Sigmoid colon (tissue), 6 donors: ENCODE measurements at regions not wholly inside any gene's neighbourhood (a gene's known extent, or its start where the extent isn't known, plus 50 kb on each side); places are given as distances from the start of the nearest gene placed in this dataset.
A peak's percentile ranks its signal among the peaks of the same experiment; 100 is the strongest.

ENCODE experiments used
- DNase-seq: peaks from one replicate; pipeline ENCODE4 v3.0.0-alpha.2; 2019
- H3K27ac ChIP-seq, 4 donors: fragments of 200-600 bp; sonication (generic); one replicate each; pipeline ENCODE4 v1.5.1; 2016 to 2019; ENCODE audit warnings: mild to moderate bottlenecking in 1 of 4
- H3K27me3 ChIP-seq, 3 donors: fragments of 200-600 bp; sonication (generic); one replicate each; pipeline ENCODE4 v1.5.1; 2019; ENCODE audit warnings: mild to moderate bottlenecking in 1 of 3
- H3K36me3 ChIP-seq, 4 donors: fragments of 200-600 bp; sonication (generic); one replicate each; pipeline ENCODE4 v1.5.1; 2016 to 2019
- H3K4me1 ChIP-seq, 4 donors: fragments of 200-600 bp; sonication (generic); one replicate each; pipeline ENCODE4 v1.5.1; 2017 to 2019
- H3K4me3 ChIP-seq, 4 donors: fragments of 200-600 bp; sonication (generic); one replicate each; pipeline ENCODE4 v1.5.1; 2017 to 2019; ENCODE audit warnings: mild to moderate bottlenecking in 2 of 4, moderate library complexity in 1 of 4
- H3K9me3 ChIP-seq, 4 donors: fragments of 200-600 bp in 3 of 4; sonication (generic) in 3 of 4; one replicate each; pipeline versions ENCODE4 v1.5.1 to v1.6.1; 2013 to 2019
- EP300 ChIP-seq, 4 donors: sonication (generic); formaldehyde crosslinking; IDR thresholded peaks; one replicate each; pipeline ENCODE4 v1.6.1; 2017; ENCODE audit warnings: antibody characterized with exemption in 4 of 4
- POLR2A ChIP-seq, 2 donors: fragments of 450-650 bp; IDR thresholded peaks; one replicate each; pipeline ENCODE4 v1.6.1; 2016; ENCODE audit warnings: antibody characterized with exemption in 2 of 2, mild to moderate bottlenecking in 2 of 2, moderate library complexity in 2 of 2
- POLR2AphosphoS5 ChIP-seq, 4 donors: sonication (generic); formaldehyde crosslinking; IDR thresholded peaks; one replicate each; pipeline ENCODE4 v1.6.1; 2017; ENCODE audit warnings: antibody characterized with exemption in 4 of 4
- WGBS, 2 donors: extraction: QIAGEN DNeasy Blood & Tissue Kit; methylation state at CpG; one replicate each; pipeline ENCODE4 v1.1.7; 2013; 5-methylcytosine and 5-hydroxymethylcytosine counted together
- intact Hi-C: fragments of 100-400 bp; cut with DNase I; formaldehyde crosslinking; loops from one replicate; pipeline ENCODE4 v1.15.1; 2023
- TF ChIP-seq, protein P1 (sequence below), 4 experiments: fragments of 450-650 bp in 3 of 4; fragments of 200-600 bp in 1 of 4; IDR thresholded peaks; one replicate each; pipeline ENCODE4 v1.5.1; 2016 to 2019; ENCODE audit warnings: antibody characterized with exemption in 4 of 4, mild to moderate bottlenecking in 3 of 4, moderate library complexity in 2 of 4
- donor health status: healthy with polysubstance abuse.
- donor health status: healthy.

DNA sequence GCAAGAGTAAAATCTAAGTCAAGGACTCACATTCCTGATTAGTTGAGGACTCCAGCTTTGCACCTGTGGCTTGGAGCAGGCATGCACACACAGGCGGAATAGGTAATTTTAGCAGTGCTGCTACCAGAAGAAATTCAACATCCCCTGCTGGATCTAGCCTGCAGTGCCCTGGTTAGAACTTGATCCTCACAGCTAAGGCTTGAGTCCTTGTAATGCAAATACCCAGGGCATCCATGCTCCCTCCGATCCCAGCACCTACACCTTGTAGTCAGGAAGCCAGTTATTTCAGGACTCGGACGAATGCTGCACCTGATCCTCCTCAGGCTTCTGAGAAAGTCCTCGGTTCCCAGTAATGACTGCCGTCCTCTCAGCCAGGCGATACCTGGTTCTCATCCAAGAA, 309.0 kb upstream of the AMIGO2 start:
- Histone ChIP-seq H3K4me1 (peaks cover 0 to 22% (median 13%) of the 10 kb centered on the region in 4 donors), H3K36me3 (no peaks in the 10 kb centered on the region), H3K9me3 (no peaks in the 10 kb centered on the region), H3K27me3 (no peaks in the 10 kb centered on the region), H3K27ac (no peak overlapping the region), H3K4me3 (no peak overlapping the region)
- no peak for DNase-seq
- intact Hi-C loops = no loop called here
- 90 to 91% methylated on average over 7 of the region's 7 CpGs for WGBS, 2 donors
- TF ChIP-seq POLR2AphosphoS5 (IDR thresholded peaks at IDR 0.05) (no peak), EP300 (IDR thresholded peaks at IDR 0.05) (no peak), POLR2A (IDR thresholded peaks at IDR 0.05) (no peak)
- TF ChIP-seq, protein P1, sequence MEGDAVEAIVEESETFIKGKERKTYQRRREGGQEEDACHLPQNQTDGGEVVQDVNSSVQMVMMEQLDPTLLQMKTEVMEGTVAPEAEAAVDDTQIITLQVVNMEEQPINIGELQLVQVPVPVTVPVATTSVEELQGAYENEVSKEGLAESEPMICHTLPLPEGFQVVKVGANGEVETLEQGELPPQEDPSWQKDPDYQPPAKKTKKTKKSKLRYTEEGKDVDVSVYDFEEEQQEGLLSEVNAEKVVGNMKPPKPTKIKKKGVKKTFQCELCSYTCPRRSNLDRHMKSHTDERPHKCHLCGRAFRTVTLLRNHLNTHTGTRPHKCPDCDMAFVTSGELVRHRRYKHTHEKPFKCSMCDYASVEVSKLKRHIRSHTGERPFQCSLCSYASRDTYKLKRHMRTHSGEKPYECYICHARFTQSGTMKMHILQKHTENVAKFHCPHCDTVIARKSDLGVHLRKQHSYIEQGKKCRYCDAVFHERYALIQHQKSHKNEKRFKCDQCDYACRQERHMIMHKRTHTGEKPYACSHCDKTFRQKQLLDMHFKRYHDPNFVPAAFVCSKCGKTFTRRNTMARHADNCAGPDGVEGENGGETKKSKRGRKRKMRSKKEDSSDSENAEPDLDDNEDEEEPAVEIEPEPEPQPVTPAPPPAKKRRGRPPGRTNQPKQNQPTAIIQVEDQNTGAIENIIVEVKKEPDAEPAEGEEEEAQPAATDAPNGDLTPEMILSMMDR (IDR thresholded peaks at IDR 0.05) = no peak

DNA sequence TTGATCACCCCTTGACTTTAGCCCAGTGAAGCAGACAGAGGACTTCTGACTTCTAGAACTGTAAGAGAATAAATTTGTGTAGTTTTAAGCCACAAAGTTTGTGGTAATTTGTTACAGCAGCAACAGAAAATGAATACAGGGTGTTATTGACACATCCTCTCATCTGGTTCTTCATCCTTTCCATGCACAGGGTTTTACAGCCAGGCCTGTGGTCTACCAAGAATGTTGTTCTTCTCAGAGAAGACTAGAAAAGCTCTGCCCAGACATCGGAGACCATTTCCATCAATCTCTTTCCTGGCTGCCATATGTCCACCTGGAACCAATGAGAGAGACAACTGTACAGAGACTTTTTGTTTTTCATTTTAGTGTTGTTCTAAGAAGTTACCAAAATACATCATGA, 308.2 kb upstream of the AMIGO2 start:
- Histone ChIP-seq H3K4me3 (no peak overlapping the region), H3K36me3 (no peaks in the 10 kb centered on the region), H3K27me3 (no peaks in the 10 kb centered on the region), H3K27ac (no peak overlapping the region), H3K9me3 (no peaks in the 10 kb centered on the region), H3K4me1 (peaks cover 0 to 19% (median 7%) of the 10 kb centered on the region in 4 donors)
- intact Hi-C loops = no loop called here
- WGBS, 2 donors = 87% methylated on average over 1 of the region's 1 CpG
- no peak for DNase-seq
- no peak for TF ChIP-seq POLR2AphosphoS5 (IDR thresholded peaks at IDR 0.05)
- TF ChIP-seq, protein P1 (IDR thresholded peaks at IDR 0.05) = no peak
- no peak for TF ChIP-seq EP300 (IDR thresholded peaks at IDR 0.05)
- TF ChIP-seq POLR2A (IDR thresholded peaks at IDR 0.05) = no peak

DNA sequence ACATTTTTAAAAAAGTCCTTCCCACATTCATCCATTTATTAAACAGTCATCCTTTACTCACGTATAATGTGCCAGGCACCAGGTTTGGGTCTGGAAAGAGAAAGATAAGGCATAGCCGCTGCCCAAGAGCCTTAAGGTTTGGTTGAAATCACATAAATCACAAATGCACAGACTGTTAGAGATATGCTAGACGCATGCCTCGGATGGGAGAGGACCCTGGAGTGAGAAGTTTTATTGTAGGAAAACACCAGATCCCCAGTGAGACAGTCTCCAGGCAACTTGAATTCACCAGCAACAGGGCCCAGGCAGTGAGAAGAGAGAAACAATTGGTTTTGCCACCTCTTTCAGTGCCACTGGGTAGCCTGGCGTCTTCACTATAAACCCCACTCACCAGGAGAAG, 305.9 kb upstream of the AMIGO2 start:
- intact Hi-C loops = no loop called here
- no peak overlapping the region for H3K4me3 ChIP-seq
- 81 to 84% methylated on average over 5 of the region's 5 CpGs for WGBS, 2 donors

DNA sequence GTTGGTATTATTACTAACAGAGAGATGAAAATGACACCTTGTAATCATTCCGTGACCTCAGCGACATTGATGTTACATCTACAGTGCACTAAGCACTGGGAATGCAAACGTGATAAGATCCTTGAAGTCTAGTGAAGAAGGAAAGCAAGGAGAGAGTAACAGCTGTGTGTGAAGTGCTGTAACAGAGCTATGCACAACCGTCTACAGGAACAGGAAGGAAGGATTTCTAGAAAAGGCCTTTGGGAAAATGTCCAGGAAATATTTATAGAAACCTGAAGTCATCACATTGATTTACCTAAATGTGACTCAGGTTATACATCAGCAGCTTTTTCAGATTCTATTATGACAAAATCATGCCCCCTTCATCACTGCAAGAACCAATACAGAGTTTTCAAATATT, 304.2 kb upstream of the AMIGO2 start:
- WGBS, 2 donors = 54 to 60% methylated on average over 4 of the region's 4 CpGs
- H3K36me3 ChIP-seq = no peaks in the 10 kb centered on the region
- intact Hi-C loops = no loop called here
- peaks cover 0 to 24% (median 2%) of the 10 kb centered on the region in 4 donors for H3K4me1 ChIP-seq
- H3K4me3 ChIP-seq = no peak overlapping the region
- peak overlapping the region in 1 of 4 donors; percentile 40 for H3K27ac ChIP-seq
- DNase-seq = no peak
- no peaks in the 10 kb centered on the region for H3K27me3 ChIP-seq
- H3K9me3 ChIP-seq = no peaks in the 10 kb centered on the region
- peak in 1 of 4 donors; percentile 21 for TF ChIP-seq POLR2AphosphoS5 (IDR thresholded peaks at IDR 0.05)
- TF ChIP-seq, protein P1 (IDR thresholded peaks at IDR 0.05) = no peak

More for the DNA sequence above, 305.9 kb upstream of the AMIGO2 start:
- no peaks in the 10 kb centered on the region for H3K9me3 ChIP-seq
- DNase-seq = no peak
- H3K4me1 ChIP-seq = peaks cover 0 to 24% (median 2%) of the 10 kb centered on the region in 4 donors
- no peak overlapping the region for H3K27ac ChIP-seq
- TF ChIP-seq POLR2A (IDR thresholded peaks at IDR 0.05) (no peak), POLR2AphosphoS5 (IDR thresholded peaks at IDR 0.05) (no peak), EP300 (IDR thresholded peaks at IDR 0.05) (no peak)
- TF ChIP-seq, protein P1 (IDR thresholded peaks at IDR 0.05) = no peak
- H3K27me3 ChIP-seq = no peaks in the 10 kb centered on the region
- no peaks in the 10 kb centered on the region for H3K36me3 ChIP-seq

DNA sequence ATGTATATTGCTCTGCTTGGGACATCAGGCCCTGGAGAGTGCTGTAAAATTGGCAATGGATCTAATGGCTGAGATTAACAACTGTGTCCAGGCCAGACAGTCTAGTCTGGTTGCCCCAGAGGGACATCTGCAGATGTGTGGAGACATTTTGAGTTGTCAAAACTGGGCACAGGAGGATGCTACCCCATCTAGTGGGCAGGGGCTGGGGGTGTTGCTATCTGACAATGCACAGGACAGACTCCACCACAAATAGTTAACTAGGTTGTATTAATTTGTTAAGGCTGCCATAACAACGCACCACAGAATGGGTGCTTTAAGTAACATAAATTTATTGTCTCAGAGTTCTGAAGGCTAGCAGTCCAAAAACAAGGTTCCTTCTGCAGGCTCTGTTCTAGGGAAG, 302.5 kb upstream of the AMIGO2 start:
- Histone ChIP-seq H3K9me3 (no peaks in the 10 kb centered on the region), H3K36me3 (no peaks in the 10 kb centered on the region), H3K27ac (peak overlapping the region in 2 of 4 donors; percentile 41 to 54), H3K4me3 (no peak overlapping the region), H3K27me3 (no peaks in the 10 kb centered on the region), H3K4me1 (peaks cover 0 to 34% (median 14%) of the 10 kb centered on the region in 4 donors)
- TF ChIP-seq EP300 (IDR thresholded peaks at IDR 0.05) (no peak), POLR2AphosphoS5 (IDR thresholded peaks at IDR 0.05) (no peak), POLR2A (IDR thresholded peaks at IDR 0.05) (no peak)
- TF ChIP-seq, protein P1 (IDR thresholded peaks at IDR 0.05) = no peak
- intact Hi-C loops = no loop called here
- DNase-seq = no peak
- 86 to 91% methylated on average over 1 of the region's 1 CpG for WGBS, 2 donors
